ENCODE measurements at regions not wholly inside any gene's neighbourhood (a gene's known extent, or its start where the extent isn't known, plus 50 kb on each side); places are given as distances from the start of the nearest gene placed in this dataset.

GRCh38 chr14:55851961-55852360, 266.2 kb upstream of the PELI2 start:
- TF ChIP-seq YY1 (IDR thresholded peaks at IDR 0.05; ENCODE audit: insufficient read depth, insufficient read length) = no peak
- no peak for TF ChIP-seq ZNF274 (IDR thresholded peaks at IDR 0.05; ENCODE audit: low read depth, low read length)
